SK-N-SH (cell line): ENCODE measurements at regions not wholly inside any gene's neighbourhood (a gene's known extent, or its start where the extent isn't known, plus 50 kb on each side); places are given as distances from the start of the nearest gene placed in this dataset.
A peak's percentile ranks its signal among the peaks of the same experiment; 100 is the strongest.

Experiments
- CTCF ChIA-PET: fragments of 300-600, 350-600 bp; formaldehyde crosslinking; extraction: SDS; loops from one replicate; lab custom pipeline; 2021; lab: Yijun Ruan, JAX
- POLR2A ChIA-PET: fragments of 350-600 bp; sonication (Branson Sonifier 250); formaldehyde crosslinking; extraction: SDS; loops from one replicate; lab custom pipeline; 2020; ENCODE audit warnings: antibody characterized with exemption, inconsistent platforms; lab: Yijun Ruan, JAX
- DNase-seq: peaks from one replicate; pipeline ENCODE4 v3.0.0; 2012
- H2AFZ ChIP-seq: fragments of 200-600 bp; sonication (generic); 2 replicates; pipeline ENCODE4 v1.8.1; 2016; ENCODE audit warnings: antibody characterized with exemption, mild to moderate bottlenecking, low read depth
- H3F3A ChIP-seq: fragments of 200-600 bp; sonication (generic); replicated peaks from 2 replicates; pipeline ENCODE3; 2016; ENCODE audit warnings: antibody characterized with exemption, mild to moderate bottlenecking; ENCODE audit not compliant: insufficient read depth
- H3K27ac ChIP-seq, 2 experiments: fragments of 200-500 bp in 1 of 2; fragments of 200-600 bp in 1 of 2; sonication (Bioruptor generic) in 1 of 2; sonication (generic), shearing (Covaris generic) in 1 of 2; 2 replicates each; pipeline versions ENCODE4 v1.5.1 to v1.6.1; 2014 to 2016; ENCODE audit warnings: low read depth in 2 of 2, inconsistent platforms in 1 of 2, low read length in 1 of 2, mild to moderate bottlenecking in 1 of 2, mixed read lengths in 1 of 2
- H3K27me3 ChIP-seq: fragments of 200-600 bp; sonication (generic), shearing (Covaris generic); 2 replicates; pipeline ENCODE4 v1.6.1; 2016; ENCODE audit warnings: mixed run types; ENCODE audit not compliant: insufficient read depth
- H3K36me3 ChIP-seq, 2 experiments: fragments of 200-500 bp in 1 of 2; fragments of 200-600 bp in 1 of 2; sonication (Bioruptor generic) in 1 of 2; sonication (generic) in 1 of 2; replicated peaks in 1 of 2; 2 replicates each; pipeline versions ENCODE3 to v1.5.1; 2014 to 2016; ENCODE audit warnings: low read length in 1 of 2, mild to moderate bottlenecking in 1 of 2; ENCODE audit not compliant: insufficient read depth in 2 of 2, control insufficient read depth in 1 of 2
- H3K4me1 ChIP-seq, 2 experiments: fragments of 200-500 bp in 1 of 2; fragments of 200-600 bp in 1 of 2; sonication (Bioruptor generic) in 1 of 2; sonication (generic), shearing (Covaris generic) in 1 of 2; 2 replicates each; pipeline versions ENCODE4 v1.5.1 to v1.6.1; 2014 to 2016; ENCODE audit warnings: low read depth in 1 of 2, low read length in 1 of 2, mixed run types in 1 of 2; ENCODE audit not compliant: insufficient read depth in 2 of 2, control insufficient read depth in 1 of 2
- H3K4me2 ChIP-seq: fragments of 200-600 bp; sonication (generic), shearing (Covaris generic); 2 replicates; pipeline ENCODE4 v1.6.1; 2017; ENCODE audit warnings: mixed run types
- H3K4me3 ChIP-seq, 2 experiments: fragments of 200-500 bp in 1 of 2; fragments of 200-600 bp in 1 of 2; sonication (Bioruptor generic) in 1 of 2; sonication (generic), shearing (Covaris generic) in 1 of 2; 2 replicates each; pipeline versions ENCODE4 v1.5.1 to v1.8.1; 2014 to 2016; ENCODE audit warnings: low read depth in 2 of 2, inconsistent platforms in 1 of 2, low read length in 1 of 2, mild to moderate bottlenecking in 1 of 2, mixed read lengths in 1 of 2, moderate library complexity in 1 of 2
- H3K79me2 ChIP-seq: fragments of 200-600 bp; sonication (generic); 2 replicates; pipeline ENCODE4 v1.8.1; 2017; ENCODE audit warnings: mild to moderate bottlenecking; ENCODE audit not compliant: insufficient read depth
- H3K9ac ChIP-seq: fragments of 200-600 bp; sonication (generic); 2 replicates; pipeline ENCODE4 v1.6.1; 2017; ENCODE audit warnings: mixed run types
- H3K9me2 ChIP-seq: fragments of 200-600 bp; sonication (generic); 2 replicates; pipeline ENCODE4 v1.6.1; 2017; ENCODE audit warnings: mixed run types
- H3K9me3 ChIP-seq: fragments of 200-600 bp; sonication (generic); 2 replicates; pipeline ENCODE4 v1.6.1; 2017; ENCODE audit warnings: mixed run types, mild to moderate bottlenecking, moderate library complexity
- H4K20me1 ChIP-seq: fragments of 200-600 bp; sonication (generic); 2 replicates; pipeline ENCODE4 v1.6.1; 2017; ENCODE audit warnings: mild to moderate bottlenecking, mixed run types; ENCODE audit not compliant: insufficient read depth
- CHD2 ChIP-seq: fragments of 150-350 bp; IDR thresholded peaks from 2 replicates; pipeline ENCODE4 v1.6.1; 2018; ENCODE audit warnings: low read length; ENCODE audit not compliant: partially characterized antibody
- EP300 ChIP-seq, 2 experiments: IDR thresholded peaks; 2 replicates each; pipeline versions ENCODE4 v1.4.0 to v1.6.1; 2012; ENCODE audit warnings: borderline replicate concordance in 1 of 2, low read depth in 1 of 2, low read length in 1 of 2
- FOXJ3 ChIP-seq: sonication (generic); formaldehyde crosslinking; IDR thresholded peaks from 2 replicates; pipeline ENCODE4 v1.5.1; 2020; ENCODE audit warnings: mild to moderate bottlenecking, missing genetic modification reagents
- GABPA ChIP-seq: IDR thresholded peaks from 2 replicates; pipeline ENCODE4 v1.4.0; 2012; ENCODE audit warnings: low read depth, mild to moderate bottlenecking
- IRF3 ChIP-seq: fragments of 150-350 bp; IDR thresholded peaks from 2 replicates; pipeline ENCODE4 v1.6.1; 2016; ENCODE audit warnings: mild to moderate bottlenecking, low read depth, low read length
- MEF2A ChIP-seq: IDR thresholded peaks from 2 replicates; pipeline ENCODE4 v1.4.0; 2012; ENCODE audit warnings: low read depth, borderline replicate concordance
- MXI1 ChIP-seq: IDR thresholded peaks from 2 replicates; pipeline ENCODE4 v1.6.1; 2012; ENCODE audit warnings: mild to moderate bottlenecking, low read depth, low read length, improper control_type of control experiment
- NFIC ChIP-seq: IDR thresholded peaks from 2 replicates; pipeline ENCODE4 v1.4.0; 2012; ENCODE audit warnings: borderline replicate concordance
- NRF1 ChIP-seq: IDR thresholded peaks from 2 replicates; pipeline ENCODE4 v1.6.1; 2012; ENCODE audit warnings: low read depth, mild to moderate bottlenecking, low read length
- PBX3 ChIP-seq: IDR thresholded peaks from 2 replicates; pipeline ENCODE4; 2012
- RAD21 ChIP-seq: IDR thresholded peaks from 2 replicates; pipeline ENCODE4 v1.6.1; 2012; ENCODE audit warnings: mild to moderate bottlenecking, low read length
- REST ChIP-seq: IDR thresholded peaks from 2 replicates; pipeline ENCODE4 v1.6.1; 2012; ENCODE audit warnings: mild to moderate bottlenecking, low read depth, low read length, moderate library complexity
- RFX5 ChIP-seq: IDR thresholded peaks from 2 replicates; pipeline ENCODE4 v1.6.1; 2012; ENCODE audit warnings: mild to moderate bottlenecking, improper control_type of control experiment, low read length
- RXRA ChIP-seq: IDR thresholded peaks from 2 replicates; pipeline ENCODE4 v1.4.0; 2012; ENCODE audit warnings: low read depth, mild to moderate bottlenecking, borderline replicate concordance
- SIN3A ChIP-seq: IDR thresholded peaks from 2 replicates; pipeline ENCODE4 v1.6.1; 2012; ENCODE audit warnings: low read depth, mild to moderate bottlenecking, low read length, moderate library complexity, borderline replicate concordance
- TAF1 ChIP-seq: IDR thresholded peaks from 2 replicates; pipeline ENCODE4 v1.6.1; 2012; ENCODE audit warnings: low read depth, mild to moderate bottlenecking, low read length, moderate library complexity, borderline replicate concordance
- TCF12 ChIP-seq: IDR thresholded peaks from 2 replicates; pipeline ENCODE4 v1.4.0; 2012
- TEAD4 ChIP-seq: IDR thresholded peaks from 2 replicates; pipeline ENCODE4 v1.4.0; 2012; ENCODE audit warnings: mild to moderate bottlenecking, borderline replicate concordance; ENCODE audit not compliant: insufficient read depth
- YY1 ChIP-seq: IDR thresholded peaks from 2 replicates; pipeline ENCODE4 v1.4.0; 2012; ENCODE audit warnings: low read depth, mild to moderate bottlenecking
- WGBS: methylation state at CpG from one replicate; pipeline ENCODE4 v1.1.6; 2017; ENCODE audit warnings: low lambda C conversion rate; 5-methylcytosine and 5-hydroxymethylcytosine counted together

GRCh38 chr20:34164381-34164984, 52.4 kb upstream of the EIF2S2 start:
- no peak for DNase-seq
- H3K9ac ChIP-seq = no peak overlapping the region
- POLR2A ChIA-PET = no interaction called here
- H3K27me3 ChIP-seq = no peaks in the 10 kb centered on the region
- H3K36me3 ChIP-seq = no peaks in the 10 kb centered on the region
- H3K9me2 ChIP-seq = no peaks in the 10 kb centered on the region
- 0 out of 2 replicates have a peak overlapping the region, but pooled peaks have one; percentile 27 for H2AFZ ChIP-seq
- no peak overlapping the region for H3K27ac ChIP-seq
- H3K79me2 ChIP-seq = no peaks in the 10 kb centered on the region
- no peak overlapping the region for H3K4me3 ChIP-seq
- WGBS = 86% methylated on average over 5 of the region's 5 CpGs
- no peak for TF ChIP-seq MXI1
- no peak for TF ChIP-seq GABPA
- no peak for TF ChIP-seq CHD2
- TF ChIP-seq EP300 (IDR thresholded peaks at IDR 0.05; ENCODE audit: borderline replicate concordance in 1 of 2, low read depth in 1 of 2, low read length in 1 of 2) = no peak
- TF ChIP-seq YY1 = no peak
- TF ChIP-seq TCF12 = no peak
- no peak for TF ChIP-seq TAF1
- TF ChIP-seq NRF1 = no peak
- TF ChIP-seq FOXJ3 (CRISPR knock-in tag) = no peak
- TF ChIP-seq MEF2A = no peak
- no peak for TF ChIP-seq SIN3A
- TF ChIP-seq RXRA = no peak
- TF ChIP-seq, all 33 proteins: peak for 0
- no peak overlapping the region for H3K4me2 ChIP-seq
- H3F3A ChIP-seq = no peaks in the 10 kb centered on the region
- CTCF ChIA-PET = no interaction called here
- H4K20me1 ChIP-seq = no peaks in the 10 kb centered on the region
- H3K4me1 ChIP-seq = 0 out of 4 replicates have a peak, but pooled peaks cover 0 to 7% of the 10 kb centered on the region in 2 experiments
- H3K9me3 ChIP-seq = no peaks in the 10 kb centered on the region

- Histone ChIP-seq H3K4me2 (no peak overlapping the region), H3K9ac (no peak overlapping the region), H3K4me1 (0 out of 4 replicates have a peak, but pooled peaks cover 0 to 7% of the 10 kb centered on the region in 2 experiments), H3K9me2 (no peaks in the 10 kb centered on the region), H3K27me3 (no peaks in the 10 kb centered on the region), H2AFZ (0 out of 2 replicates have a peak overlapping the region, but pooled peaks have one; percentile 27), H3K79me2 (no peaks in the 10 kb centered on the region), H3K9me3 (no peaks in the 10 kb centered on the region), H4K20me1 (no peaks in the 10 kb centered on the region), H3F3A (no peaks in the 10 kb centered on the region), H3K36me3 (no peaks in the 10 kb centered on the region), H3K4me3 (no peak overlapping the region), H3K27ac (no peak overlapping the region)
- ChIA-PET CTCF (no interaction called here), POLR2A (no interaction called here)
- TF ChIP-seq RXRA (no peak), TEAD4 (no peak), IRF3 (no peak), NFIC (no peak), TAF1 (no peak), PBX3 (no peak), FOXJ3 (CRISPR knock-in tag) (no peak), RFX5 (no peak), SIN3A (no peak), REST (no peak), NRF1 (no peak), GABPA (no peak), MEF2A (no peak), RAD21 (no peak)
- no peak for DNase-seq
- 67% methylated on average over 2 of the region's 2 CpGs for WGBS
Measured at GRCh38 chr20:34165018-34165619, 53.1 kb upstream of the EIF2S2 start.
